CD4-positive, CD25-positive, alpha-beta regulatory T cell (primary cell): ENCODE measurements at regions not wholly inside any gene's neighbourhood (a gene's known extent, or its start where the extent isn't known, plus 50 kb on each side); places are given as distances from the start of the nearest gene placed in this dataset.

ENCODE experiments used
- ATAC-seq, 2 donors: fragments of 150-1000 bp; cut with Tn5 transposase; one replicate each; pipeline ENCODE4 v1.10.0; 2021; ENCODE audit warnings: low read depth in 2 of 2, moderate number of reproducible peaks in 2 of 2, moderate library complexity in 1 of 2
- DNase-seq, 3 donors: peaks; one replicate each; pipeline versions ENCODE4 v3.0.0 to v3.0.0-alpha.2; 2012 to 2022; ENCODE audit warnings: mixed read lengths in 1 of 3
- H3K27ac ChIP-seq: one replicate; pipeline ENCODE4 v1.7.0; 2013; ENCODE audit warnings: mild to moderate bottlenecking, low read length; ENCODE audit not compliant: insufficient read depth, poor library complexity, severe bottlenecking
- H3K27me3 ChIP-seq: one replicate; pipeline ENCODE4 v1.7.0; 2013; ENCODE audit warnings: low read length; ENCODE audit not compliant: control insufficient read depth, insufficient read depth
- H3K36me3 ChIP-seq: one replicate; pipeline ENCODE4 v1.7.0; 2013; ENCODE audit warnings: mild to moderate bottlenecking, low read length, moderate library complexity; ENCODE audit not compliant: control insufficient read depth, insufficient read depth
- H3K4me1 ChIP-seq: 2 replicates; pipeline ENCODE4 v1.7.0; 2013; ENCODE audit warnings: mild to moderate bottlenecking, low read length; ENCODE audit not compliant: insufficient read depth, control insufficient read depth, poor library complexity, severe bottlenecking
- H3K4me3 ChIP-seq: one replicate; pipeline ENCODE4 v1.7.0; 2013; ENCODE audit warnings: low read depth, mild to moderate bottlenecking, low read length, moderate library complexity
- H3K9me3 ChIP-seq, 2 experiments: 1 replicate in 1 of 2; 2 replicates in 1 of 2; pipeline ENCODE4 v1.7.0; 2013; ENCODE audit warnings: low read length in 2 of 2, mild to moderate bottlenecking in 1 of 2, moderate library complexity in 1 of 2; ENCODE audit not compliant: control insufficient read depth in 2 of 2
- H3K27ac Mint-ChIP-seq, 3 donors: one replicate each; pipeline ENCODE4 v1.8.0; 2020 to 2022; ENCODE audit warnings: mild to moderate bottlenecking in 3 of 3, mixed read lengths in 3 of 3, moderate library complexity in 2 of 3
- H3K27me3 Mint-ChIP-seq: one replicate; pipeline ENCODE4 v1.8.0; 2022; ENCODE audit warnings: mild to moderate bottlenecking, mixed read lengths
- H3K36me3 Mint-ChIP-seq: one replicate; pipeline ENCODE4 v1.8.0; 2020; ENCODE audit warnings: mixed read lengths
- H3K4me1 Mint-ChIP-seq, 4 donors: one replicate each; pipeline ENCODE4 v1.8.0; 2020 to 2022; ENCODE audit warnings: mixed read lengths in 4 of 4, mild to moderate bottlenecking in 1 of 4
- H3K4me3 Mint-ChIP-seq, 4 donors: one replicate each; pipeline ENCODE4 v1.8.0; 2020 to 2022; ENCODE audit warnings: mild to moderate bottlenecking in 4 of 4, mixed read lengths in 4 of 4, moderate library complexity in 3 of 4
- H3K9me3 Mint-ChIP-seq, 7 donors: one replicate each; pipeline ENCODE4 v1.8.0; 2020 to 2022; ENCODE audit warnings: mixed read lengths in 7 of 7, mild to moderate bottlenecking in 3 of 7, moderate library complexity in 2 of 7

DNA sequence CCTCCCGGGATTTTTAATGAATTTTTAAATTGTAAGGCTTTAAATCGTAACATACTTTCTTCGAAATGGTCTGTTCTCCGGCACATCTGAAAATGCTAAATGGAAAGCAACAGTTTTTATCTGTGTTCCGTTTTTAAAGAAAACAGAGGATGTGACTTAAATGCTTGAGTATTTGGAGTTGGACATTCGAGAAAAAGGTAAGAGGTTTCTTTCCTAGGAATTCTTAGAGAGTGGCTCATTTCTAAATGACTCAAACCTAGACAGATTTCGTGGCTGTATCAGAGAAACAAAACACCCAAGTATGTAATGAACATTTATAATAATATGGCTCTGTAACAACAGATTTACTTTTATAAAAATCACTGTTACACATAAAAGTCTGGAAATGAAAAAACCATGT lies 177.6 kb upstream of the CCDC68 start:
- no peak for ATAC-seq
- Histone ChIP-seq H3K27me3 (no peaks in the 10 kb centered on the region), H3K36me3 (no peaks in the 10 kb centered on the region), H3K27ac (no peak overlapping the region), H3K9me3 (no peaks in the 10 kb centered on the region), H3K4me1 (no peaks in the 10 kb centered on the region), H3K4me3 (no peak overlapping the region)
- Mint-ChIP-seq H3K27me3 (peaks cover 4% of the 10 kb centered on the region), H3K36me3 (no peaks in the 10 kb centered on the region), H3K27ac (no peak overlapping the region), H3K9me3 (peaks cover 0 to 4% (median 0%) of the 10 kb centered on the region in 7 donors), H3K4me1 (no peaks in the 10 kb centered on the region), H3K4me3 (no peak overlapping the region)
- DNase-seq: no peak

DNA sequence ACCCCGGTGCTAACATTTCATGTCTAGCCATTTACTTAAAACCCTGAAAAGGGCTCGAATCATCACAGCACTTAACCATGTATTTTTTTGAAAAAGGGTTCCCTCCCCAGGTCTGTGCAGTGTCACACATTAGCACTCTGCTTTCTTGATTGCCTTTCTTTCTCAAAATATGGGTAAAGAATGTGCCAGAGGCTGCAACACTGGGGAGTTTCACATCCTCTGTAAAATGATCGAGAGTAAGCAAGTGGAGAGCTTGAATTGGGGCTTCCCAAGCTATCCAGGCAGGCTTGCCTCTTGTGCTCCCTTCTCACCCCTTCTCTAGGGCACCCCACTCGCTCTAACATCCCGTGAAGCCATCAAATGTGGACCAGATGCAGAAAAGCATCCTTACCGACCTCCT lies 177.0 kb upstream of the CCDC68 start:
- Histone ChIP-seq H3K27me3 (no peaks in the 10 kb centered on the region), H3K36me3 (no peaks in the 10 kb centered on the region), H3K9me3 (no peaks in the 10 kb centered on the region), H3K27ac (no peak overlapping the region), H3K4me3 (no peak overlapping the region), H3K4me1 (no peaks in the 10 kb centered on the region)
- H3K4me3 Mint-ChIP-seq: no peak overlapping the region
- no peak overlapping the region for H3K27ac Mint-ChIP-seq
- no peaks in the 10 kb centered on the region for H3K4me1 Mint-ChIP-seq
- H3K27me3 Mint-ChIP-seq: peaks cover 4% of the 10 kb centered on the region
- H3K36me3 Mint-ChIP-seq: no peaks in the 10 kb centered on the region
- H3K9me3 Mint-ChIP-seq: peaks cover 0 to 4% (median 2%) of the 10 kb centered on the region in 7 donors
- ATAC-seq: no peak
- no peak for DNase-seq

DNA sequence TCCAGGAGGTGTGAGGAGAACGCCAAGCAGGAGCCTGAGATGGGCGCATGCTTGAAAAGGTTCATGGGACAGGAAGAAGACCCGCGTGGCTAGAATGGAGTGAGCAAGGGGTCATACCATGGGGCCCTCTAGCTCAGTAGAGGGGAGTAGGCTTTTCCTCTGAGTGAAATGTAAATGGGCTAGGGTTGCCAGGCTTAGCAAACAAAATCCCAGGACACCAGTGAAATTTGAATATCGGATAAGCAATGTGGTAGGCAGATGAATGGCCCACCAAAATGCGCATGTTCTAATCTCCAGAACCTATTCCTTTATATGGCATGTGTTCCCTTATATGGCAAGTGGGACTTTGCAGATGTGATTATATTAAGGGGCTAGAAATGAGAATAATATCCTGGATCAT lies 174.1 kb upstream of the CCDC68 start:
- H3K27me3 ChIP-seq: no peaks in the 10 kb centered on the region
- Mint-ChIP-seq H3K27ac (no peak overlapping the region), H3K36me3 (no peaks in the 10 kb centered on the region), H3K27me3 (no peaks in the 10 kb centered on the region), H3K4me1 (no peaks in the 10 kb centered on the region), H3K9me3 (peaks cover 0 to 4% (median 2%) of the 10 kb centered on the region in 7 donors), H3K4me3 (no peak overlapping the region)
- no peaks in the 10 kb centered on the region for H3K4me1 ChIP-seq
- DNase-seq (no peak), ATAC-seq (no peak)
- no peak overlapping the region for H3K4me3 ChIP-seq
- H3K36me3 ChIP-seq: no peaks in the 10 kb centered on the region
- H3K27ac ChIP-seq: no peak overlapping the region
- H3K9me3 ChIP-seq: no peaks in the 10 kb centered on the region

DNA sequence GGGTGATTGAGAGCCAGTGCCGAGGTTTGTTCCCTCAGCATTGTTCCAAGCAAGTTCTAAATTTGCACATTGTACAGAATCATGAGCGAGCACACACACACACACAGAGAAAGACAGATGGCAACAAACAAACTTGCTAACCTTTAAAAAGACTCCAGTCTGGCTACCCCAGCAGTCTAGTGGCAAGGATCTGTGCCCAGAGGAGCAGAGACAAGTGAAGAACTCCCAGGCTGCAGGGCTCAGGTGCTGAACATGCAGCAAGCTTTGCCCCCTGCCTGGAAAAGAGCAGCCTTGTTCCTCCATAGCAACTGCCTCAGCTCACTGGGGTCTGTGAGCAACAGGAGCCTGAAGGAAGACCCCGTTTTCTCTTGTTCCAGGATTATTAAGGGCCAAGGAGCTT lies 169.2 kb upstream of the CCDC68 start:
- no peak for DNase-seq
- H3K27ac ChIP-seq: no peak overlapping the region
- H3K36me3 Mint-ChIP-seq: no peaks in the 10 kb centered on the region
- no peaks in the 10 kb centered on the region for H3K9me3 ChIP-seq
- no peaks in the 10 kb centered on the region for H3K4me1 ChIP-seq
- H3K36me3 ChIP-seq: no peaks in the 10 kb centered on the region
- H3K27me3 Mint-ChIP-seq: no peaks in the 10 kb centered on the region
- H3K4me1 Mint-ChIP-seq: no peaks in the 10 kb centered on the region
- no peaks in the 10 kb centered on the region for H3K27me3 ChIP-seq
- H3K27ac Mint-ChIP-seq: no peak overlapping the region
- H3K9me3 Mint-ChIP-seq: peaks cover 0 to 8% (median 4%) of the 10 kb centered on the region in 7 donors
- no peak for ATAC-seq
- H3K4me3 ChIP-seq: no peak overlapping the region
- no peak overlapping the region for H3K4me3 Mint-ChIP-seq

DNA sequence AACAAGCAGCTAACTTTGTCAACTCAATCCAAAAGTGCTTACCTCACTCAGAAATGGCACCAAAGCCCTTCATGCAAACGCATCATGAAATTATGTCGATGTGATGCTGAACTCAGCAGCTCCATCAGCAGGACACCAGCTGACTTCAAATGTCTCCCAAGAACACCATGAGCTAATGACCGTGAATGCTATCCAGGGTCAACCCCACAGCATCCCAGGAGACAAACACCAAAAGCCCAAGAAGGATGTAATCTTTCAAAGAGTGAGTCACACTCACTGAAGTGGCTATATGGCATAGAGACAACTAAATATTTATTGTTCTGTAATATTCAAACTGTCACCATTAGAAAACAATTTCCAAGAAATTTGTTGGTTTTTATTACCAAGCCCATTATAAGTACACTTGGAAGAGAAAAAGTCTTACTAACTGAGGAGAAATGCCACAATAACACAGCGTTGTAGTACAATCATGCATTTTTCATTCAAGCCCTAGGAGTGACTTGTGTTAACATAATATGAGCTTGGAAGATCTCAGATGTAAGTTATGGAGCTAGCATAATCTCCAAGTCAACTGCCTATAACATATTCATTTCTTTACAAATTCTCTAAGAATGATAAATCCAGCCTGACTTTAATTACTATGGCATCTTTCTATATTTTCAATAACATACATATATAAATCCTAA lies 165.0 kb upstream of the CCDC68 start:
- no peak overlapping the region for H3K4me3 Mint-ChIP-seq
- no peak overlapping the region for H3K4me3 ChIP-seq
- DNase-seq: no peak

DNA sequence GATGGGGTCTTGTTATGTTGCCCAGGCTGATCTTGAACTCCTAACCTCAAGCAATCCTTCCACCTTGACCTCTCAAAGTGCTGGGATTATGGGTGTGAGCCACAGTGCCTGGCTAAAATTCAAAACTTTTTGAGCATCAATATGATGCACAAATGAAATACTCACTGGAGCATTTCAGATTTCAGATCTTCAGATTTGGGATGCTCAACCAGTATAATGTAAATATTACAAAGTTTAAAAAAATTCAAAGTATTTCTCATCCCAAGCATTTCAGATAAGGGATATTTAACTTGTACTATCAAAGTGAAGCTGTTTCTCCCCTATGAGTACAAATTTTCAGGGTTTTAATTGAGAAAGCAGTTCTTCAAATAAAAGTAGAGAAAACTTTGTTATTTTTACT lies 164.1 kb upstream of the CCDC68 start:
- peaks cover 0 to 12% (median 5%) of the 10 kb centered on the region in 7 donors for H3K9me3 Mint-ChIP-seq

More for the DNA sequence above, 165.0 kb upstream of the CCDC68 start:
- Mint-ChIP-seq H3K27ac (no peak overlapping the region), H3K4me1 (no peaks in the 10 kb centered on the region), H3K9me3 (peaks cover 0 to 10% (median 6%) of the 10 kb centered on the region in 7 donors), H3K36me3 (no peaks in the 10 kb centered on the region), H3K27me3 (no peaks in the 10 kb centered on the region)
- Histone ChIP-seq H3K27me3 (no peaks in the 10 kb centered on the region), H3K27ac (no peak overlapping the region), H3K9me3 (no peaks in the 10 kb centered on the region), H3K4me1 (no peaks in the 10 kb centered on the region), H3K36me3 (no peaks in the 10 kb centered on the region)
- ATAC-seq: no peak

DNA sequence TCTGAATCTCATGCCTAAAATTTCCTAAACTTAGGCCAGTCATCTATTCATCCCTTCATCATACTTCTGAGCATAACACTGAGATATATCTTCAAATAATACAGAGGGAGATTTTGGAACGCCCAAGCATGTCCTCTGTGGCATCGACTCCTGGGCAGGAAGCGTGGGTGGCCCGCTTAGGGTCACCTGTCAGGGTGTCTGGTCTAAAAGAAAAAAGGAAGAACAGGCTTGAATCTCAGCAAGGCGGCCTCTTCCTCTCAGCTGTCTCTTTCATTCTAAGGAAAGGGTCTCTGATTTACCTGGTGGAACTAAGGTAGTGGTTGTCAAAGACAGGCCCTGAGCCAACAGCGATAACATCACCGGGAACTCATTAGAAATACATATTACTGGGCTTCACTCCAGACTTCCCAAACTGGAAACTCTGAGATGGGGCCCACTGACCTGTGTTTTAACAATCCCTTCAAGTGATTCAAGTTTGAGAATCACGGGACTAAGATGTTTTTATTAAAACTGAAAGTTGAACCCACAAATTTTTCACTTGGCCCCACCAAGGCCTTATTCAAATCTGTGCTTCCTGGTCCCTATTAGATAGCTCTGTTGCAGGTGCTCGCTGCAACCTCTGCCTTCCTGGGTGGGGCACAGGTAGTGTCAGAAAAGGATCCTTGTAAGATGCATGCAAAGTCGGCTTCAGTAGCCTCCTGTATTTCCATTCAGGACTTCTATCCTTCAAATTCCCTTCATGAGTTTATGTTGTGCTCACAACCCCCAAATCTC lies 162.3 kb upstream of the CCDC68 start:
- no peak for ATAC-seq
- Mint-ChIP-seq H3K27ac (no peak overlapping the region), H3K36me3 (no peaks in the 10 kb centered on the region), H3K27me3 (no peaks in the 10 kb centered on the region), H3K4me1 (no peaks in the 10 kb centered on the region), H3K9me3 (peaks cover 0 to 9% (median 2%) of the 10 kb centered on the region in 7 donors), H3K4me3 (no peak overlapping the region)
- no peak overlapping the region for H3K4me3 ChIP-seq
- H3K27ac ChIP-seq: no peak overlapping the region
- no peaks in the 10 kb centered on the region for H3K4me1 ChIP-seq
- H3K36me3 ChIP-seq: no peaks in the 10 kb centered on the region
- no peaks in the 10 kb centered on the region for H3K27me3 ChIP-seq
- no peaks in the 10 kb centered on the region for H3K9me3 ChIP-seq
- no peak for DNase-seq

More for the DNA sequence above, 164.1 kb upstream of the CCDC68 start:
- H3K27ac Mint-ChIP-seq: no peak overlapping the region
- Histone ChIP-seq H3K4me3 (no peak overlapping the region), H3K4me1 (no peaks in the 10 kb centered on the region), H3K27ac (no peak overlapping the region), H3K27me3 (no peaks in the 10 kb centered on the region), H3K36me3 (no peaks in the 10 kb centered on the region), H3K9me3 (no peaks in the 10 kb centered on the region)
- H3K4me3 Mint-ChIP-seq: no peak overlapping the region
- no peaks in the 10 kb centered on the region for H3K36me3 Mint-ChIP-seq
- H3K4me1 Mint-ChIP-seq: no peaks in the 10 kb centered on the region
- no peaks in the 10 kb centered on the region for H3K27me3 Mint-ChIP-seq
- DNase-seq (no peak), ATAC-seq (no peak)

DNA sequence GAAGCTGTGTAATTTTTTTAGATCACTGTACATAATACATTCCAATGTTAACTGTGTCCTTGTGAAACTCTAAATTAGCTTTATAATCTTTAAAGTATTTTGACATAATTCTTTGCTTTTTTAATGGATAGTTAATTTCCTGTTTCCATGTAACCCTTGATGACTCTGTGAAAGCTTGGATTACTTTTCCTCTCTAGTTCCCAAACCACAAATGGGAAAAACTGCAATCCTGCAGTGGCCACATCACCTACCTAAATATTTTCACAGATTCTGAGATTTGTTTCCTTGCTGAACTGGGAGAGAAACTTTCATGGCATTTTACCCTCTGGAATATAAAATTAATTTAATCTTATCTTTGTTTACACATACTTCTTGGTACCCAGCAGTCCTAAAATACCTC lies 161.6 kb upstream of the CCDC68 start:
- Histone ChIP-seq H3K27ac (no peak overlapping the region), H3K27me3 (no peaks in the 10 kb centered on the region), H3K9me3 (no peaks in the 10 kb centered on the region), H3K36me3 (no peaks in the 10 kb centered on the region), H3K4me3 (no peak overlapping the region), H3K4me1 (no peaks in the 10 kb centered on the region)
- H3K9me3 Mint-ChIP-seq: peaks cover 0 to 9% (median 2%) of the 10 kb centered on the region in 7 donors
- H3K36me3 Mint-ChIP-seq: no peaks in the 10 kb centered on the region
- no peaks in the 10 kb centered on the region for H3K4me1 Mint-ChIP-seq
- H3K27me3 Mint-ChIP-seq: no peaks in the 10 kb centered on the region
- H3K27ac Mint-ChIP-seq: no peak overlapping the region
- H3K4me3 Mint-ChIP-seq: no peak overlapping the region
- ATAC-seq: no peak
- DNase-seq: no peak
